Panc1 (cell line): ENCODE measurements at regions not wholly inside any gene's neighbourhood (a gene's known extent, or its start where the extent isn't known, plus 50 kb on each side); places are given as distances from the start of the nearest gene placed in this dataset.

ENCODE experiments used
- CTCF ChIP-seq: fragments of 450-650 bp; IDR thresholded peaks from 2 replicates; pipeline ENCODE4 v1.5.1; 2017; ENCODE audit warnings: mild to moderate bottlenecking
- POLR2AphosphoS5 ChIP-seq: IDR thresholded peaks from 2 replicates; pipeline ENCODE4 v1.6.1; 2012; ENCODE audit warnings: mild to moderate bottlenecking, low read depth, low read length, moderate library complexity

- TF ChIP-seq POLR2AphosphoS5 (no peak), CTCF (no peak)
Observed at GRCh38 chr1:38444770-38445442, 398.3 kb upstream of the POU3F1 start.
